GM12872 (cell line): ENCODE measurements at regions not wholly inside any gene's neighbourhood (a gene's known extent, or its start where the extent isn't known, plus 50 kb on each side); places are given as distances from the start of the nearest gene placed in this dataset.

Source experiments
- TF ChIP-seq, protein P1 (sequence below): IDR thresholded peaks from 3 replicates; pipeline ENCODE4 v1.5.1; 2011; ENCODE audit warnings: low read depth, mild to moderate bottlenecking, low read length, moderate library complexity; ENCODE audit not compliant: insufficient read depth

DNA sequence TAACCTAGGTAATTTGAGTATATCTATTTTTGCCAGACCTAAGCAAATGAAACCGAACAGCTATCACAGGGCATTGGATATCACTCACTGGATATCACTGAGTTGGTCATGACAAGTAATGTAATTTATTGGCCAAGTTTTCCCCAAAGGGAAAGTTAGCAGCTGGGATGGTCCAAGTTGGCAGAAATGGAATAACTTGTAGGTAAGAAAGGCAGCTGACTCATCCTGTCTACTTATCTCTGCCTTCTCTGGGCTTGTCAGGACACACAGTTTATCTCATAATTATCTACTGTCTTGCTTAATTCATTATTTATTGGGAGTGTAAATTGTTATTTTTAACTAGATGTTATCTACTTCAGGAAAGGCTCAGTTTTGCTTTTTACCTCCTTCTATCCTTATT lies 502.0 kb upstream of the DPP6 start:
- TF ChIP-seq, protein P1, sequence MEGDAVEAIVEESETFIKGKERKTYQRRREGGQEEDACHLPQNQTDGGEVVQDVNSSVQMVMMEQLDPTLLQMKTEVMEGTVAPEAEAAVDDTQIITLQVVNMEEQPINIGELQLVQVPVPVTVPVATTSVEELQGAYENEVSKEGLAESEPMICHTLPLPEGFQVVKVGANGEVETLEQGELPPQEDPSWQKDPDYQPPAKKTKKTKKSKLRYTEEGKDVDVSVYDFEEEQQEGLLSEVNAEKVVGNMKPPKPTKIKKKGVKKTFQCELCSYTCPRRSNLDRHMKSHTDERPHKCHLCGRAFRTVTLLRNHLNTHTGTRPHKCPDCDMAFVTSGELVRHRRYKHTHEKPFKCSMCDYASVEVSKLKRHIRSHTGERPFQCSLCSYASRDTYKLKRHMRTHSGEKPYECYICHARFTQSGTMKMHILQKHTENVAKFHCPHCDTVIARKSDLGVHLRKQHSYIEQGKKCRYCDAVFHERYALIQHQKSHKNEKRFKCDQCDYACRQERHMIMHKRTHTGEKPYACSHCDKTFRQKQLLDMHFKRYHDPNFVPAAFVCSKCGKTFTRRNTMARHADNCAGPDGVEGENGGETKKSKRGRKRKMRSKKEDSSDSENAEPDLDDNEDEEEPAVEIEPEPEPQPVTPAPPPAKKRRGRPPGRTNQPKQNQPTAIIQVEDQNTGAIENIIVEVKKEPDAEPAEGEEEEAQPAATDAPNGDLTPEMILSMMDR = no peak

DNA sequence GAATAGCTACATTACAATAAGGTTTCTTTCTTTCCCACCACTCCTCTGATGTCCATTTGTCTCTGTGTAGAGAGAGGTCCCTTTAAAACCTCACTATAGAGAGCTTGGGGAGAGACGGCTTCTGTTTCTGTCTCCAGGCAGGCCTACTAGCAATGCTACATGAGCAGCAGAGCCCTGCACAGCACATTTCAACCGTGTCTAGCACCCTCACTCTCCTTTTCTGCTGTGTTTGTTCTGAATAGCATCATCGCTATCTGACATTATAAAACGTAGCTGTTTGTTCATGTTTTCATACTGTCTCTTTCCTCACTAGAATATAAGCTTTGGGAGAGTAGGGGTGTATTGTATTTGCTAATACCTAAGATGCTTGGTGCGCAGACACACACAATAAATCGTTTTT lies 487.8 kb upstream of the DPP6 start:
- TF ChIP-seq, protein P1 = no peak

DNA sequence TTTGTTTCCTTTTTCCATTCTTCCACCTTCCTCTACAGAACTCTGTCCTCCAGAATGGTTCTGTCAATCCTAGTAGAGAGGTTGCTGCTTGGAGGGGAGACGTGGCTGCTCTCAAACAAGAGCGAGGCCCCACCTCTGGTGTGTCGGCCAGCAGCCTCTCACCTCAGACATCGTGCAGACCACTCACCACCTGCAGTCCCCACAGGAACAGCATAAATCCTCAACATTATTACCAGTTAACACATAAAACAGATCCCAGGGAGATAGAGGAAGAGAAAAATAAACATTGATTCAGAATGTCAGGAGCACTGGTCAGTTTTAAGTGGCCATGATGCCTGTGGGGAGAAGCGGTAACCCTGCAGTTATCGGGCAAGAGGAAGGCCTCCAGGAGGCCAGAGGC lies 485.9 kb upstream of the DPP6 start:
- TF ChIP-seq, protein P1 = no peak

DNA sequence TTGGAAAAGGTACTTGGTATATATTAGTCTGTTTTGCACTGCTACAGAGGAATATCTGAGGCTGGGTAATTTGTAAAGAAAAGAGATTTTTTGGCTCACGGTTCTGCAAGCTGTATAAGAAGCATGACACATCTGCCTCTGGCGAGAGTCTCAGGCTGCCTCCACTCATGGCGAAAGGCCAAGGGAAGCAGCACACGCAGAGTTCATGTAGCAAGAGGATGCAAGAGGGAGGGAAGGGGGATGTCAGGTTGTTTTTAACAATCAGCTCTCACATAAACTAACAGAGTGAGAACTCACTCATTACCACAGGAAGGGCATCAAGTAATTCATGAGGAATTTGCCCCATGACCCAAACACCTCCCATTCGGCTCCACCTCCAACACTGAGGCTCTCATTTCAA lies 484.8 kb upstream of the DPP6 start:
- TF ChIP-seq, protein P1 = no peak

DNA sequence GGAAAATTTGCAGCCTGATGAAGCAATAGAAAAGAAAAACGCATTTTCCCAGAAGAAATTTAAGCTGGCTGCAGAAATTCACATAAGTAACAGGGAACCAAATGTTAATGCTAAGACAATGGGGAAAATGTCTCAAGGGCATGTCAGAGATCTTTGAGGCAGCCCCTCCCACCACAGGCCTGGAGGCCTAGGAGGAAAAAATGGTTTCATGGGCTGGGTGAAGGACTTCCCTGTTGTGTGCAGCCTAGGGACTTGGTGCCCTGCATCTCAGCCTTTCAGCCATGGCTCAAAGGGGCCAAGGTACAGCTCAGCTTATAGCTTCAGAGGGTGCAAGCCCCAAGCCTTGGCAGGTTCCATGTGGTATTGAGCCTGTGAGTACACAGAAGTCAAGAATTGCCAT lies 476.1 kb upstream of the DPP6 start:
- TF ChIP-seq, protein P1 = no peak

DNA sequence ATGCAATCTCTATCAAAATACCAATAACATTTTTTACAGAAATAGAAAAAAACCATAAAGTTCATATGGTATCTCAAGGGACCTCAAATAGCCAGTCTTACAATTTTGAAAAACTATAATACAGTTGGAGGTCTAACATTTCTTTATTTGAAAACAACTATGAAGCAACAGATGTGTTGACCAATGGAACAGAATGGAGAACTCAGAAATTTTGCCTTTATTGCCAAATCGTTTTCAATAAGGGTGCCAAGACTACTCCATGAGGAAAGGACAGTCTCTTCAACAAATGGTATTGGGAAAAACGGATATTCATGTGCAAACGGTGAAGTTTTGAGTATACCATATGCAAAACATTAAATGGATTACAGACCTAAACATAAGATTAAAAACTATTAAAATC lies 470.8 kb upstream of the DPP6 start:
- TF ChIP-seq, protein P1 = no peak

DNA sequence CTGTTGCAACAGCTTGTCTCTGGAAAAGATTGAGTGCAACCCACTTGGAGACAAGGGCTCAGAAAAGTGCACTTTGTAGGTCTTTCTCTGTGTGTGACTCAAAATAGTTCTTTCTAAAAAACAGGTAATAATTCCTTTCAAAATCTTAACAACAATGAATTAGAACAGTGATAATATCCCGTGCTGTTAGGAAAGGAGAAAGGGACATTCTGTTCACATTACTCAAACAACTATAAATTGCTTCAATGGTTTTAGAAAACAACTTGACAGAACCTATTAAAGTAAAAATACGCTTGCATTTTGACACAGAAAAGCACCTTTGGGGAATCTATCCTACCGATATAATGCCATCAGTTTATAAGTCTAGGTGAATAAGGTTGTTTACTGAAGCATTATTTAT lies 468.1 kb upstream of the DPP6 start:
- TF ChIP-seq, protein P1 = no peak

DNA sequence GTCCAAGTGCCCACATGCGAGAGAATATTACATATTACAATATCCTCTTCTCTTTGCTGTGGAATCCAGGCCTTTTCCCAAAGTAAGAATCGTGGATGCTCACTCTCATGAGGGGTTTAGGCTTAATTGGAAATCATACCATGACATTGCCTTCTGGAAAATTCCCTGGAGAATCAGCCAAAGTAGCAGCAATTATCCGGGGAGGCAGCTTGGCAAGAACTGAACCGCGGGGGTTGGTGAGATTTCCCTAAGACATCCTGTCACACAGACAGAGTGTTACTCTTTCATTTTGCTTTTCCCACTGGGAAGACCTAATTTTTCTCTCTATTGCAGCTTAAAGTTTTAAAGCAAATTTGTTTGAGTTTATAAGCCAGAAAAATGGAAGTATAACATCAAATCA lies 463.6 kb upstream of the DPP6 start:
- TF ChIP-seq, protein P1 = no peak
